SU-DHL-6 (cell line): ENCODE measurements at regions not wholly inside any gene's neighbourhood (a gene's known extent, or its start where the extent isn't known, plus 50 kb on each side); places are given as distances from the start of the nearest gene placed in this dataset.
"Not testable (repeated sequence)": the region's sequence is repeated elsewhere in the genome, so short reads cannot be mapped to it uniquely, and the experiment has no call there.

ENCODE experiments used
- EZH2phosphoT487 ChIP-seq: fragments of 200-600 bp; sonication (generic), shearing (Covaris generic); conservative IDR thresholded peaks from 2 replicates; pipeline ENCODE4 v1.6.1; 2018; ENCODE audit warnings: mild to moderate bottlenecking, antibody characterized with exemption, low read length, moderate library complexity, mixed read lengths
- TF ChIP-seq, protein P1 (sequence below): fragments of 200-600 bp; sonication (generic); IDR thresholded peaks from one replicate; pipeline ENCODE4 v1.5.1; 2017; ENCODE audit warnings: antibody characterized with exemption, mild to moderate bottlenecking, low read length, moderate library complexity; ENCODE audit not compliant: insufficient read depth, poor library complexity, severe bottlenecking

DNA sequence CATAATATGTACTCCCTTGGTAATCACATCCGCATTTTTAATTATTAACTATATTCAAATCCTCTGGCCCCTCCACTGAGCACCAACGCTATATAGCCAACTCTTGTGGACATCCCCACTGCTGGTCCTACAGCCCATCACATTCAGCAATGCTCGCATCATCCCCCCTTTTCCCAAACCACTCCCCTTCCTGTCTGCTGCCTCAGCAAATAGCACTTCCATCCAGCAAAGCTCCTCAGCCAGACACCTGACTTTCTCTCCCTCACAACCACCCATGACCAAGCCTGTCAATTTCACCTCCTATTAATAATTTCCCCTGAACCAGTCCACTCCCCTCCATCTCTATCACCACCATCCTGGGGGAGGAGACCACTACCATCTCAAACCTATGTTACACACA, 65.5 kb upstream of the KIF2A start:
- TF ChIP-seq, protein P1, sequence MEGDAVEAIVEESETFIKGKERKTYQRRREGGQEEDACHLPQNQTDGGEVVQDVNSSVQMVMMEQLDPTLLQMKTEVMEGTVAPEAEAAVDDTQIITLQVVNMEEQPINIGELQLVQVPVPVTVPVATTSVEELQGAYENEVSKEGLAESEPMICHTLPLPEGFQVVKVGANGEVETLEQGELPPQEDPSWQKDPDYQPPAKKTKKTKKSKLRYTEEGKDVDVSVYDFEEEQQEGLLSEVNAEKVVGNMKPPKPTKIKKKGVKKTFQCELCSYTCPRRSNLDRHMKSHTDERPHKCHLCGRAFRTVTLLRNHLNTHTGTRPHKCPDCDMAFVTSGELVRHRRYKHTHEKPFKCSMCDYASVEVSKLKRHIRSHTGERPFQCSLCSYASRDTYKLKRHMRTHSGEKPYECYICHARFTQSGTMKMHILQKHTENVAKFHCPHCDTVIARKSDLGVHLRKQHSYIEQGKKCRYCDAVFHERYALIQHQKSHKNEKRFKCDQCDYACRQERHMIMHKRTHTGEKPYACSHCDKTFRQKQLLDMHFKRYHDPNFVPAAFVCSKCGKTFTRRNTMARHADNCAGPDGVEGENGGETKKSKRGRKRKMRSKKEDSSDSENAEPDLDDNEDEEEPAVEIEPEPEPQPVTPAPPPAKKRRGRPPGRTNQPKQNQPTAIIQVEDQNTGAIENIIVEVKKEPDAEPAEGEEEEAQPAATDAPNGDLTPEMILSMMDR: not testable (repeated sequence)
- TF ChIP-seq EZH2phosphoT487: not testable (repeated sequence)
